GM23338 (cell line): ENCODE measurements at regions not wholly inside any gene's neighbourhood (a gene's known extent, or its start where the extent isn't known, plus 50 kb on each side); places are given as distances from the start of the nearest gene placed in this dataset.

Experiments used
- ATAC-seq: fragments of 200-7000 bp; cut with Tn5 transposase; 3 replicates; pipeline ENCODE4 v1.9.1; 2020
- DNase-seq: peaks from one replicate; pipeline ENCODE4 v3.0.0-alpha.2; 2015; ENCODE audit warnings: low spot score
- H2AFZ ChIP-seq: fragments of 200-600 bp; sonication (generic); 2 replicates; pipeline ENCODE4 v1.8.0; 2016; ENCODE audit warnings: antibody characterized with exemption, mild to moderate bottlenecking, moderate library complexity
- H3F3A ChIP-seq: fragments of 200-600 bp; sonication (generic); replicated peaks from 2 replicates; pipeline ENCODE4 v1.8.0; 2017; ENCODE audit warnings: antibody characterized with exemption, mixed run types, low read depth
- H3K27ac ChIP-seq: fragments of 200-600 bp; sonication (generic); 2 replicates; pipeline ENCODE4 v1.6.1; 2016; ENCODE audit warnings: low read depth
- H3K27me3 ChIP-seq: fragments of 200-600 bp; sonication (generic); 2 replicates; pipeline ENCODE4 v1.8.0; 2016; ENCODE audit warnings: mild to moderate bottlenecking, mixed run types, moderate library complexity; ENCODE audit not compliant: insufficient read depth
- H3K36me3 ChIP-seq: fragments of 200-600 bp; sonication (generic); 2 replicates; pipeline ENCODE4 v1.8.0; 2016; ENCODE audit warnings: mild to moderate bottlenecking; ENCODE audit not compliant: insufficient read depth
- H3K4me1 ChIP-seq: fragments of 200-600 bp; sonication (generic); 2 replicates; pipeline ENCODE4 v1.8.0; 2016; ENCODE audit warnings: mild to moderate bottlenecking, moderate library complexity; ENCODE audit not compliant: insufficient read depth
- H3K4me2 ChIP-seq: fragments of 200-600 bp; sonication (generic); 2 replicates; pipeline ENCODE4 v1.7.1; 2017; ENCODE audit warnings: mixed run types
- H3K4me3 ChIP-seq: fragments of 200-600 bp; sonication (generic); 2 replicates; pipeline ENCODE4 v1.6.1; 2016; ENCODE audit warnings: mixed run types
- H3K79me2 ChIP-seq: fragments of 200-600 bp; sonication (generic); replicated peaks from 2 replicates; pipeline ENCODE4 v1.8.0; 2017; ENCODE audit warnings: mild to moderate bottlenecking; ENCODE audit not compliant: insufficient read depth
- H3K9me2 ChIP-seq: fragments of 200-600 bp; sonication (generic); 2 replicates; pipeline ENCODE4 v1.8.0; 2017; ENCODE audit not compliant: insufficient read depth
- H4K20me1 ChIP-seq: fragments of 200-600 bp; sonication (generic); replicated peaks from 2 replicates; pipeline ENCODE4 v1.8.0; 2017; ENCODE audit warnings: mild to moderate bottlenecking; ENCODE audit not compliant: insufficient read depth
- H3K27ac Mint-ChIP-seq: 2 replicates; pipeline ENCODE4 v1.8.0; 2020; ENCODE audit warnings: inconsistent platforms, mild to moderate bottlenecking, moderate library complexity, mixed read lengths
- H3K27me3 Mint-ChIP-seq: 3 replicates; pipeline ENCODE4 v1.8.0; 2022; ENCODE audit warnings: low read depth, mild to moderate bottlenecking, moderate library complexity, mixed read lengths, inconsistent platforms; ENCODE audit not compliant: insufficient read depth, poor library complexity
- H3K36me3 Mint-ChIP-seq: 3 replicates; pipeline ENCODE4 v1.8.0; 2021; ENCODE audit warnings: low read depth, mild to moderate bottlenecking, inconsistent platforms, moderate library complexity, mixed read lengths
- H3K4me1 Mint-ChIP-seq: 3 replicates; pipeline ENCODE4 v1.8.0; 2020; ENCODE audit warnings: mild to moderate bottlenecking, inconsistent platforms, mixed read lengths
- H3K4me3 Mint-ChIP-seq: 3 replicates; pipeline ENCODE4 v1.8.0; 2021; ENCODE audit warnings: moderate library complexity, mild to moderate bottlenecking, inconsistent platforms, mixed read lengths
- H3K9me3 Mint-ChIP-seq: 3 replicates; pipeline ENCODE4 v1.8.0; 2020; ENCODE audit warnings: moderate library complexity, mild to moderate bottlenecking, inconsistent platforms, mixed read lengths
- CREB1 ChIP-seq: fragments of 250-450 bp; sonication (Bioruptor Pico); IDR thresholded peaks from 2 replicates; pipeline ENCODE4 v1.5.0; 2020; ENCODE audit warnings: low read depth, mild to moderate bottlenecking, moderate library complexity
- EZH2 ChIP-seq: fragments of 200-600 bp; sonication (generic); IDR thresholded peaks from one replicate; pipeline ENCODE4 v1.8.0; 2017; ENCODE audit warnings: antibody characterized with exemption, mild to moderate bottlenecking, low read depth; ENCODE audit not compliant: unreplicated experiment
- EZH2phosphoT487 ChIP-seq: fragments of 200-600 bp; sonication (generic); IDR thresholded peaks from one replicate; pipeline ENCODE4 v1.8.1; 2018; ENCODE audit warnings: antibody characterized with exemption; ENCODE audit not compliant: unreplicated experiment
- JUNB ChIP-seq: IDR thresholded peaks from one replicate; pipeline ENCODE4 v1.6.1; 2016; ENCODE audit warnings: antibody characterized with exemption; ENCODE audit not compliant: unreplicated experiment
- NANOG ChIP-seq: IDR thresholded peaks from 2 replicates; pipeline ENCODE4 v1.6.1; 2016; ENCODE audit warnings: antibody characterized with exemption, borderline replicate concordance
- POLR2AphosphoS5 ChIP-seq: IDR thresholded peaks from 2 replicates; pipeline ENCODE4 v1.6.1; 2016; ENCODE audit warnings: antibody characterized with exemption, low read depth
- STAT1 ChIP-seq: IDR thresholded peaks from one replicate; pipeline ENCODE4 v1.6.1; 2016; ENCODE audit warnings: antibody characterized with exemption; ENCODE audit not compliant: unreplicated experiment
- ZNF114 ChIP-seq: fragments of 250-450 bp; sonication (Bioruptor Pico); IDR thresholded peaks from 2 replicates; pipeline ENCODE4 v1.5.0; 2020; ENCODE audit warnings: mild to moderate bottlenecking, moderate library complexity
- ZNF331 ChIP-seq: fragments of 250-450 bp; sonication (Bioruptor Pico); IDR thresholded peaks from 2 replicates; pipeline ENCODE4 v1.5.0; 2020; ENCODE audit warnings: low read depth, mild to moderate bottlenecking, moderate library complexity
- TF ChIP-seq, protein P1 (sequence below): IDR thresholded peaks from 2 replicates; pipeline ENCODE4 v1.6.1; 2016; ENCODE audit warnings: antibody characterized with exemption
- TF ChIP-seq, protein P2 (sequence below): fragments of 250-450 bp; sonication (Bioruptor Pico); IDR thresholded peaks from 2 replicates; pipeline ENCODE4 v1.5.0; 2020; ENCODE audit warnings: mild to moderate bottlenecking, moderate library complexity
- TF ChIP-seq, protein P3 (sequence below), 2 experiments: fragments of 200-600 bp in 1 of 2; sonication (generic) in 1 of 2; conservative IDR thresholded peaks; 2 replicates each; pipeline versions ENCODE4 v1.5.1 to v1.6.1; 2016 to 2017; ENCODE audit warnings: antibody characterized with exemption in 2 of 2, low read depth in 2 of 2, mild to moderate bottlenecking in 2 of 2, moderate library complexity in 1 of 2
- TF ChIP-seq, protein P4 (sequence below): IDR thresholded peaks from one replicate; pipeline ENCODE4 v1.6.1; 2018; ENCODE audit warnings: antibody characterized with exemption; ENCODE audit not compliant: unreplicated experiment

DNA sequence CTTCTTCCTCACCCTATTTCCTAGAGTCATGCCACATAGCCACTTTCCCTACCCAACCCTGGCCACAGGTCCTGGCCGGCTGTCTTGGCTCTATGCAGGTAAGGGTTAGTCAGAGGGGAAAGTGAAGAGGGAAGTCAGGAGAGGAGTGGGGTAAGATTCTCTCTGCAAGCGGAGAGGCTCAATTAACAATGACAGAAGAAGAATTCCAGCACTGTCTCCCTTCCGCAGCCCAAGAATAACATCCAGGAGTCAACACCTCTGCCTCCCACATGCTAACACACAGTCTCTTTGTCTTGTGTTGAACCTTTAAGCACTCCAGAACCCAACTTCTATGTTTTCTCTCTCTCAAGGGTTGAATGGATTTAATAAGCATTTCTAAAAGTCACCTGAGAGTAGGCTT lies 235.1 kb upstream of the ANKRD55 start:
- no peak for DNase-seq
- no peaks in the 10 kb centered on the region for H3K27me3 ChIP-seq
- no peaks in the 10 kb centered on the region for H3K36me3 ChIP-seq
- peaks cover 20% of the 10 kb centered on the region for H3K4me1 Mint-ChIP-seq
- no peaks in the 10 kb centered on the region for H3K36me3 Mint-ChIP-seq
- no peak for ATAC-seq
- TF ChIP-seq, protein P1, sequence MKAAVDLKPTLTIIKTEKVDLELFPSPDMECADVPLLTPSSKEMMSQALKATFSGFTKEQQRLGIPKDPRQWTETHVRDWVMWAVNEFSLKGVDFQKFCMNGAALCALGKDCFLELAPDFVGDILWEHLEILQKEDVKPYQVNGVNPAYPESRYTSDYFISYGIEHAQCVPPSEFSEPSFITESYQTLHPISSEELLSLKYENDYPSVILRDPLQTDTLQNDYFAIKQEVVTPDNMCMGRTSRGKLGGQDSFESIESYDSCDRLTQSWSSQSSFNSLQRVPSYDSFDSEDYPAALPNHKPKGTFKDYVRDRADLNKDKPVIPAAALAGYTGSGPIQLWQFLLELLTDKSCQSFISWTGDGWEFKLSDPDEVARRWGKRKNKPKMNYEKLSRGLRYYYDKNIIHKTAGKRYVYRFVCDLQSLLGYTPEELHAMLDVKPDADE = no peak
- no peak for TF ChIP-seq EZH2phosphoT487
- TF ChIP-seq, protein P2, sequence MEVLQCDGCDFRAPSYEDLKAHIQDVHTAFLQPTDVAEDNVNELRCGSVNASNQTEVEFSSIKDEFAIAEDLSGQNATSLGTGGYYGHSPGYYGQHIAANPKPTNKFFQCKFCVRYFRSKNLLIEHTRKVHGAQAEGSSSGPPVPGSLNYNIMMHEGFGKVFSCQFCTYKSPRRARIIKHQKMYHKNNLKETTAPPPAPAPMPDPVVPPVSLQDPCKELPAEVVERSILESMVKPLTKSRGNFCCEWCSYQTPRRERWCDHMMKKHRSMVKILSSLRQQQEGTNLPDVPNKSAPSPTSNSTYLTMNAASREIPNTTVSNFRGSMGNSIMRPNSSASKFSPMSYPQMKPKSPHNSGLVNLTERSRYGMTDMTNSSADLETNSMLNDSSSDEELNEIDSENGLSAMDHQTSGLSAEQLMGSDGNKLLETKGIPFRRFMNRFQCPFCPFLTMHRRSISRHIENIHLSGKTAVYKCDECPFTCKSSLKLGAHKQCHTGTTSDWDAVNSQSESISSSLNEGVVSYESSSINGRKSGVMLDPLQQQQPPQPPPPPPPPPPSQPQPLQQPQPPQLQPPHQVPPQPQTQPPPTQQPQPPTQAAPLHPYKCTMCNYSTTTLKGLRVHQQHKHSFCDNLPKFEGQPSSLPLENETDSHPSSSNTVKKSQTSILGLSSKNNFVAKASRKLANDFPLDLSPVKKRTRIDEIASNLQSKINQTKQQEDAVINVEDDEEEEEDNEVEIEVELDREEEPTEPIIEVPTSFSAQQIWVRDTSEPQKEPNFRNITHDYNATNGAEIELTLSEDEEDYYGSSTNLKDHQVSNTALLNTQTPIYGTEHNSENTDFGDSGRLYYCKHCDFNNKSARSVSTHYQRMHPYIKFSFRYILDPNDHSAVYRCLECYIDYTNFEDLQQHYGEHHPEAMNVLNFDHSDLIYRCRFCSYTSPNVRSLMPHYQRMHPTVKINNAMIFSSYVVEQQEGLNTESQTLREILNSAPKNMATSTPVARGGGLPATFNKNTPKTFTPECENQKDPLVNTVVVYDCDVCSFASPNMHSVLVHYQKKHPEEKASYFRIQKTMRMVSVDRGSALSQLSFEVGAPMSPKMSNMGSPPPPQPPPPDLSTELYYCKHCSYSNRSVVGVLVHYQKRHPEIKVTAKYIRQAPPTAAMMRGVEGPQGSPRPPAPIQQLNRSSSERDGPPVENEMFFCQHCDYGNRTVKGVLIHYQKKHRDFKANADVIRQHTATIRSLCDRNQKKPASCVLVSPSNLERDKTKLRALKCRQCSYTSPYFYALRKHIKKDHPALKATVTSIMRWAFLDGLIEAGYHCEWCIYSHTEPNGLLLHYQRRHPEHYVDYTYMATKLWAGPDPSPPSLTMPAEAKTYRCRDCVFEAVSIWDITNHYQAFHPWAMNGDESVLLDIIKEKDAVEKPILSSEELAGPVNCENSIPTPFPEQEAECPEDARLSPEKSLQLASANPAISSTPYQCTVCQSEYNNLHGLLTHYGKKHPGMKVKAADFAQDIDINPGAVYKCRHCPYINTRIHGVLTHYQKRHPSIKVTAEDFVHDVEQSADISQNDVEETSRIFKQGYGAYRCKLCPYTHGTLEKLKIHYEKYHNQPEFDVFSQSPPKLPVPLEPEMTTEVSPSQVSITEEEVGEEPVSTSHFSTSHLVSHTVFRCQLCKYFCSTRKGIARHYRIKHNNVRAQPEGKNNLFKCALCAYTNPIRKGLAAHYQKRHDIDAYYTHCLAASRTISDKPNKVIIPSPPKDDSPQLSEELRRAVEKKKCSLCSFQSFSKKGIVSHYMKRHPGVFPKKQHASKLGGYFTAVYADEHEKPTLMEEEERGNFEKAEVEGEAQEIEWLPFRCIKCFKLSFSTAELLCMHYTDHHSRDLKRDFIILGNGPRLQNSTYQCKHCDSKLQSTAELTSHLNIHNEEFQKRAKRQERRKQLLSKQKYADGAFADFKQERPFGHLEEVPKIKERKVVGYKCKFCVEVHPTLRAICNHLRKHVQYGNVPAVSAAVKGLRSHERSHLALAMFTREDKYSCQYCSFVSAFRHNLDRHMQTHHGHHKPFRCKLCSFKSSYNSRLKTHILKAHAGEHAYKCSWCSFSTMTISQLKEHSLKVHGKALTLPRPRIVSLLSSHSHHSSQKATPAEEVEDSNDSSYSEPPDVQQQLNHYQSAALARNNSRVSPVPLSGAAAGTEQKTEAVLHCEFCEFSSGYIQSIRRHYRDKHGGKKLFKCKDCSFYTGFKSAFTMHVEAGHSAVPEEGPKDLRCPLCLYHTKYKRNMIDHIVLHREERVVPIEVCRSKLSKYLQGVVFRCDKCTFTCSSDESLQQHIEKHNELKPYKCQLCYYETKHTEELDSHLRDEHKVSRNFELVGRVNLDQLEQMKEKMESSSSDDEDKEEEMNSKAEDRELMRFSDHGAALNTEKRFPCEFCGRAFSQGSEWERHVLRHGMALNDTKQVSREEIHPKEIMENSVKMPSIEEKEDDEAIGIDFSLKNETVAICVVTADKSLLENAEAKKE (CRISPR knock-in tag) = no peak
- no peak for TF ChIP-seq ZNF331 (CRISPR knock-in tag)
- TF ChIP-seq ZNF114 (CRISPR knock-in tag) = no peak
- no peak for TF ChIP-seq CREB1 (CRISPR knock-in tag)
- TF ChIP-seq EZH2 = no peak
- TF ChIP-seq, protein P3, sequence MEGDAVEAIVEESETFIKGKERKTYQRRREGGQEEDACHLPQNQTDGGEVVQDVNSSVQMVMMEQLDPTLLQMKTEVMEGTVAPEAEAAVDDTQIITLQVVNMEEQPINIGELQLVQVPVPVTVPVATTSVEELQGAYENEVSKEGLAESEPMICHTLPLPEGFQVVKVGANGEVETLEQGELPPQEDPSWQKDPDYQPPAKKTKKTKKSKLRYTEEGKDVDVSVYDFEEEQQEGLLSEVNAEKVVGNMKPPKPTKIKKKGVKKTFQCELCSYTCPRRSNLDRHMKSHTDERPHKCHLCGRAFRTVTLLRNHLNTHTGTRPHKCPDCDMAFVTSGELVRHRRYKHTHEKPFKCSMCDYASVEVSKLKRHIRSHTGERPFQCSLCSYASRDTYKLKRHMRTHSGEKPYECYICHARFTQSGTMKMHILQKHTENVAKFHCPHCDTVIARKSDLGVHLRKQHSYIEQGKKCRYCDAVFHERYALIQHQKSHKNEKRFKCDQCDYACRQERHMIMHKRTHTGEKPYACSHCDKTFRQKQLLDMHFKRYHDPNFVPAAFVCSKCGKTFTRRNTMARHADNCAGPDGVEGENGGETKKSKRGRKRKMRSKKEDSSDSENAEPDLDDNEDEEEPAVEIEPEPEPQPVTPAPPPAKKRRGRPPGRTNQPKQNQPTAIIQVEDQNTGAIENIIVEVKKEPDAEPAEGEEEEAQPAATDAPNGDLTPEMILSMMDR (conservative IDR thresholded peaks at IDR 0.05; ENCODE audit: low read depth in 2 of 2) = no peak
- TF ChIP-seq STAT1 = no peak
- TF ChIP-seq POLR2AphosphoS5 = no peak
- TF ChIP-seq JUNB = no peak
- no peak for TF ChIP-seq NANOG
- TF ChIP-seq, protein P4, sequence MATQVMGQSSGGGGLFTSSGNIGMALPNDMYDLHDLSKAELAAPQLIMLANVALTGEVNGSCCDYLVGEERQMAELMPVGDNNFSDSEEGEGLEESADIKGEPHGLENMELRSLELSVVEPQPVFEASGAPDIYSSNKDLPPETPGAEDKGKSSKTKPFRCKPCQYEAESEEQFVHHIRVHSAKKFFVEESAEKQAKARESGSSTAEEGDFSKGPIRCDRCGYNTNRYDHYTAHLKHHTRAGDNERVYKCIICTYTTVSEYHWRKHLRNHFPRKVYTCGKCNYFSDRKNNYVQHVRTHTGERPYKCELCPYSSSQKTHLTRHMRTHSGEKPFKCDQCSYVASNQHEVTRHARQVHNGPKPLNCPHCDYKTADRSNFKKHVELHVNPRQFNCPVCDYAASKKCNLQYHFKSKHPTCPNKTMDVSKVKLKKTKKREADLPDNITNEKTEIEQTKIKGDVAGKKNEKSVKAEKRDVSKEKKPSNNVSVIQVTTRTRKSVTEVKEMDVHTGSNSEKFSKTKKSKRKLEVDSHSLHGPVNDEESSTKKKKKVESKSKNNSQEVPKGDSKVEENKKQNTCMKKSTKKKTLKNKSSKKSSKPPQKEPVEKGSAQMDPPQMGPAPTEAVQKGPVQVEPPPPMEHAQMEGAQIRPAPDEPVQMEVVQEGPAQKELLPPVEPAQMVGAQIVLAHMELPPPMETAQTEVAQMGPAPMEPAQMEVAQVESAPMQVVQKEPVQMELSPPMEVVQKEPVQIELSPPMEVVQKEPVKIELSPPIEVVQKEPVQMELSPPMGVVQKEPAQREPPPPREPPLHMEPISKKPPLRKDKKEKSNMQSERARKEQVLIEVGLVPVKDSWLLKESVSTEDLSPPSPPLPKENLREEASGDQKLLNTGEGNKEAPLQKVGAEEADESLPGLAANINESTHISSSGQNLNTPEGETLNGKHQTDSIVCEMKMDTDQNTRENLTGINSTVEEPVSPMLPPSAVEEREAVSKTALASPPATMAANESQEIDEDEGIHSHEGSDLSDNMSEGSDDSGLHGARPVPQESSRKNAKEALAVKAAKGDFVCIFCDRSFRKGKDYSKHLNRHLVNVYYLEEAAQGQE = no peak
- no peak overlapping the region for H3K27ac ChIP-seq
- no peak overlapping the region for H3K4me3 Mint-ChIP-seq
- H3K4me3 ChIP-seq = no peak overlapping the region
- H2AFZ ChIP-seq = 0 out of 2 replicates have a peak overlapping the region, but pooled peaks have one; percentile 38
- H3K9me3 Mint-ChIP-seq = no peaks in the 10 kb centered on the region; the same call in 2 of the 3 replicates
- H3K27ac Mint-ChIP-seq = no peak overlapping the region
- peaks cover 17% of the 10 kb centered on the region for H3K4me1 ChIP-seq
- no peaks in the 10 kb centered on the region for H3F3A ChIP-seq
- no peak overlapping the region for H3K4me2 ChIP-seq
- H3K27me3 Mint-ChIP-seq = peaks cover 2% of the 10 kb centered on the region
- 0 out of 2 replicates have a peak, but pooled peaks cover 5% of the 10 kb centered on the region for H3K9me2 ChIP-seq
- H4K20me1 ChIP-seq = no peaks in the 10 kb centered on the region
- H3K79me2 ChIP-seq = no peaks in the 10 kb centered on the region
